ENCODE measurements at regions not wholly inside any gene's neighbourhood (a gene's known extent, or its start where the extent isn't known, plus 50 kb on each side); places are given as distances from the start of the nearest gene placed in this dataset.

GRCh38 chr16:29321585-29321984 is 84.9 kb downstream of the NPIPB11 start (continued):
- TF ChIP-seq PAX8 (CRISPR knock-in tag; IDR thresholded peaks at IDR 0.05; ENCODE audit: borderline replicate concordance) (no peak), NFE2L2 (IDR thresholded peaks at IDR 0.05; ENCODE audit: low read length) (no peak), RAD21 (CRISPR knock-in tag; IDR thresholded peaks at IDR 0.05) (peak; percentile 33; the same call in 1 of the 2 replicates), ZNF335 (CRISPR knock-in tag; IDR thresholded peaks at IDR 0.05) (no peak), WIZ (CRISPR knock-in tag; IDR thresholded peaks at IDR 0.05) (no peak), MXD1 (CRISPR knock-in tag; IDR thresholded peaks at IDR 0.05) (no peak), PBX2 (CRISPR knock-in tag; IDR thresholded peaks at IDR 0.05) (no peak), IRF1 (CRISPR knock-in tag; IDR thresholded peaks at IDR 0.05; ENCODE audit: low read depth) (no peak), ISL2 (CRISPR knock-in tag; IDR thresholded peaks at IDR 0.05) (no peak), MATR3 (CRISPR knock-in tag; IDR thresholded peaks at IDR 0.05) (no peak), ZBTB1 (CRISPR knock-in tag; IDR thresholded peaks at IDR 0.05; ENCODE audit: borderline replicate concordance) (no peak), KLF6 (CRISPR knock-in tag; IDR thresholded peaks at IDR 0.05) (no peak), HNRNPLL (IDR thresholded peaks at IDR 0.05; ENCODE audit: low read depth, low read length, poor library complexity, severe bottlenecking) (no peak), YEATS2 (CRISPR knock-in tag; IDR thresholded peaks at IDR 0.05; ENCODE audit: borderline replicate concordance) (no peak), ZNF510 (CRISPR knock-in tag; IDR thresholded peaks at IDR 0.05; ENCODE audit: low read depth) (no peak), SMC3 (IDR thresholded peaks at IDR 0.05; ENCODE audit: low read length) (no peak), SRSF9 (IDR thresholded peaks at IDR 0.05; ENCODE audit: borderline replicate concordance, insufficient read depth, low read depth, low read length, poor library complexity, severe bottlenecking) (no peak)
- TF ChIP-seq, protein P1, sequence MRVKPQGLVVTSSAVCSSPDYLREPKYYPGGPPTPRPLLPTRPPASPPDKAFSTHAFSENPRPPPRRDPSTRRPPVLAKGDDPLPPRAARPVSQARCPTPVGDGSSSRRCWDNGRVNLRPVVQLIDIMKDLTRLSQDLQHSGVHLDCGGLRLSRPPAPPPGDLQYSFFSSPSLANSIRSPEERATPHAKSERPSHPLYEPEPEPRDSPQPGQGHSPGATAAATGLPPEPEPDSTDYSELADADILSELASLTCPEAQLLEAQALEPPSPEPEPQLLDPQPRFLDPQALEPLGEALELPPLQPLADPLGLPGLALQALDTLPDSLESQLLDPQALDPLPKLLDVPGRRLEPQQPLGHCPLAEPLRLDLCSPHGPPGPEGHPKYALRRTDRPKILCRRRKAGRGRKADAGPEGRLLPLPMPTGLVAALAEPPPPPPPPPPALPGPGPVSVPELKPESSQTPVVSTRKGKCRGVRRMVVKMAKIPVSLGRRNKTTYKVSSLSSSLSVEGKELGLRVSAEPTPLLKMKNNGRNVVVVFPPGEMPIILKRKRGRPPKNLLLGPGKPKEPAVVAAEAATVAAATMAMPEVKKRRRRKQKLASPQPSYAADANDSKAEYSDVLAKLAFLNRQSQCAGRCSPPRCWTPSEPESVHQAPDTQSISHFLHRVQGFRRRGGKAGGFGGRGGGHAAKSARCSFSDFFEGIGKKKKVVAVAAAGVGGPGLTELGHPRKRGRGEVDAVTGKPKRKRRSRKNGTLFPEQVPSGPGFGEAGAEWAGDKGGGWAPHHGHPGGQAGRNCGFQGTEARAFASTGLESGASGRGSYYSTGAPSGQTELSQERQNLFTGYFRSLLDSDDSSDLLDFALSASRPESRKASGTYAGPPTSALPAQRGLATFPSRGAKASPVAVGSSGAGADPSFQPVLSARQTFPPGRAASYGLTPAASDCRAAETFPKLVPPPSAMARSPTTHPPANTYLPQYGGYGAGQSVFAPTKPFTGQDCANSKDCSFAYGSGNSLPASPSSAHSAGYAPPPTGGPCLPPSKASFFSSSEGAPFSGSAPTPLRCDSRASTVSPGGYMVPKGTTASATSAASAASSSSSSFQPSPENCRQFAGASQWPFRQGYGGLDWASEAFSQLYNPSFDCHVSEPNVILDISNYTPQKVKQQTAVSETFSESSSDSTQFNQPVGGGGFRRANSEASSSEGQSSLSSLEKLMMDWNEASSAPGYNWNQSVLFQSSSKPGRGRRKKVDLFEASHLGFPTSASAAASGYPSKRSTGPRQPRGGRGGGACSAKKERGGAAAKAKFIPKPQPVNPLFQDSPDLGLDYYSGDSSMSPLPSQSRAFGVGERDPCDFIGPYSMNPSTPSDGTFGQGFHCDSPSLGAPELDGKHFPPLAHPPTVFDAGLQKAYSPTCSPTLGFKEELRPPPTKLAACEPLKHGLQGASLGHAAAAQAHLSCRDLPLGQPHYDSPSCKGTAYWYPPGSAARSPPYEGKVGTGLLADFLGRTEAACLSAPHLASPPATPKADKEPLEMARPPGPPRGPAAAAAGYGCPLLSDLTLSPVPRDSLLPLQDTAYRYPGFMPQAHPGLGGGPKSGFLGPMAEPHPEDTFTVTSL (CRISPR knock-in tag; IDR thresholded peaks at IDR 0.05; ENCODE audit: borderline replicate concordance): no peak
- TF ChIP-seq, protein P2, sequence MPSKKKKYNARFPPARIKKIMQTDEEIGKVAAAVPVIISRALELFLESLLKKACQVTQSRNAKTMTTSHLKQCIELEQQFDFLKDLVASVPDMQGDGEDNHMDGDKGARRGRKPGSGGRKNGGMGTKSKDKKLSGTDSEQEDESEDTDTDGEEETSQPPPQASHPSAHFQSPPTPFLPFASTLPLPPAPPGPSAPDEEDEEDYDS (CRISPR knock-in tag; IDR thresholded peaks at IDR 0.05): no peak

All from HepG2 (cell line).